H1 (cell line): ENCODE measurements at regions not wholly inside any gene's neighbourhood (a gene's known extent, or its start where the extent isn't known, plus 50 kb on each side); places are given as distances from the start of the nearest gene placed in this dataset.

Source experiments
- CTCF ChIA-PET: fragments of 300-600 bp; sonication (Branson Sonifier 250); formaldehyde crosslinking; loops from one replicate; lab custom pipeline; 2021; ENCODE audit not compliant: partially characterized antibody; lab: Charles Lee
- POLR2A ChIA-PET: fragments of 300-600 bp; sonication (Branson Sonifier 250); formaldehyde crosslinking; loops from one replicate; lab custom pipeline; 2021; ENCODE audit warnings: inconsistent platforms; ENCODE audit not compliant: partially characterized antibody; lab: Charles Lee
- DNase-seq, 2 experiments: peaks; one replicate each; pipeline versions ENCODE4 v3.0.0 to v3.0.0-alpha.2; 2010 to 2022; ENCODE audit warnings: low spot score in 2 of 2, low read depth in 1 of 2, mixed read lengths in 1 of 2
- FAIRE-seq: peaks from 2 replicates; lab custom pipeline; 2011; peaks lifted over from hg19 to GRCh38; lab: Jason Lieb, UNC
- H2AFZ ChIP-seq: 2 replicates; pipeline ENCODE4 v1.8.1; 2012; ENCODE audit warnings: low read length, inconsistent platforms
- H2AK5ac ChIP-seq: 2 replicates; pipeline ENCODE4 v1.6.1; 2013; ENCODE audit warnings: low read depth, low read length
- H2BK120ac ChIP-seq: replicated peaks from 2 replicates; pipeline ENCODE3; 2013; ENCODE audit warnings: low read depth, low read length, inconsistent platforms
- H2BK12ac ChIP-seq: 2 replicates; pipeline ENCODE4 v1.6.1; 2013; ENCODE audit warnings: low read depth, low read length
- H2BK15ac ChIP-seq: 2 replicates; pipeline ENCODE4 v1.6.1; 2013; ENCODE audit warnings: low read length
- H2BK20ac ChIP-seq: 2 replicates; pipeline ENCODE4 v1.6.1; 2013; ENCODE audit warnings: low read length
- H2BK5ac ChIP-seq: 2 replicates; pipeline ENCODE4 v1.6.1; 2013; ENCODE audit warnings: low read depth, low read length
- H3K14ac ChIP-seq: 2 replicates; pipeline ENCODE4 v1.6.1; 2013; ENCODE audit warnings: inconsistent platforms; ENCODE audit not compliant: insufficient read length
- H3K18ac ChIP-seq: 2 replicates; pipeline ENCODE4 v1.6.1; 2013; ENCODE audit warnings: low read length; ENCODE audit errors: extremely low read depth
- H3K23ac ChIP-seq: 2 replicates; pipeline ENCODE4 v1.6.1; 2013; ENCODE audit warnings: inconsistent platforms; ENCODE audit not compliant: insufficient read length
- H3K23me2 ChIP-seq: 2 replicates; pipeline ENCODE4 v1.6.1; 2013; ENCODE audit warnings: low read depth, low read length
- H3K27ac ChIP-seq: 2 replicates; pipeline ENCODE4 v1.6.1; 2011; ENCODE audit warnings: low read depth, low read length, inconsistent platforms
- H3K27me3 ChIP-seq, 4 experiments: replicated peaks in 1 of 4; 1 replicate in 1 of 4; 2 replicates in 3 of 4; pipeline versions ENCODE4 v1.6.1 to v1.8.1; 2011 to 2013; ENCODE audit warnings: low read length in 3 of 4, mild to moderate bottlenecking in 3 of 4, inconsistent platforms in 2 of 4, mixed read lengths in 2 of 4, moderate library complexity in 1 of 4; ENCODE audit not compliant: control insufficient read depth in 3 of 4, insufficient read depth in 3 of 4; ENCODE audit errors: extremely low read depth in 1 of 4
- H3K36me3 ChIP-seq, 4 experiments: 2 replicates each; pipeline versions ENCODE4 v1.6.1 to v1.8.1; 2011 to 2013; ENCODE audit warnings: mild to moderate bottlenecking in 4 of 4, low read length in 3 of 4, moderate library complexity in 2 of 4, control low read depth in 1 of 4, inconsistent platforms in 1 of 4; ENCODE audit not compliant: insufficient read depth in 4 of 4, control insufficient read depth in 2 of 4
- H3K4ac ChIP-seq: replicated peaks from 2 replicates; pipeline ENCODE3; 2013; ENCODE audit warnings: low read length, low read depth, mixed read lengths, inconsistent platforms; ENCODE audit not compliant: insufficient read length
- H3K4me1 ChIP-seq, 4 experiments: replicated peaks in 1 of 4; 1 replicate in 1 of 4; 2 replicates in 3 of 4; pipeline versions ENCODE4 v1.6.1 to v1.8.1; 2011 to 2013; ENCODE audit warnings: low read length in 3 of 4, inconsistent platforms in 2 of 4, mixed read lengths in 1 of 4; ENCODE audit not compliant: insufficient read depth in 4 of 4, control insufficient read depth in 3 of 4
- H3K4me2 ChIP-seq, 2 experiments: 2 replicates each; pipeline versions ENCODE4 v1.6.1 to v1.8.1; 2011 to 2013; ENCODE audit warnings: low read depth in 2 of 2, low read length in 2 of 2, control low read depth in 1 of 2, inconsistent platforms in 1 of 2, mild to moderate bottlenecking in 1 of 2; ENCODE audit not compliant: insufficient read depth in 1 of 2
- H3K4me3 ChIP-seq, 4 experiments: fragments of 200-600, 300-600 bp in 1 of 4; sonication (generic), shearing (Covaris generic), sonication (Bioruptor Twin) in 1 of 4; 2 replicates each; pipeline versions ENCODE4 v1.5.1 to v1.8.1; 2011 to 2016; ENCODE audit warnings: low read length in 4 of 4, low read depth in 3 of 4, control low read depth in 2 of 4, inconsistent platforms in 2 of 4, mild to moderate bottlenecking in 2 of 4, mixed read lengths in 1 of 4, moderate library complexity in 1 of 4; ENCODE audit not compliant: insufficient read depth in 2 of 4; ENCODE audit errors: extremely low read depth in 1 of 4
- H3K56ac ChIP-seq: replicated peaks from 2 replicates; pipeline ENCODE3; 2013; ENCODE audit warnings: low read depth, mild to moderate bottlenecking, mixed read lengths, low read length, inconsistent platforms; ENCODE audit not compliant: insufficient read length
- H3K79me1 ChIP-seq: 2 replicates; pipeline ENCODE4 v1.6.1; 2013; ENCODE audit warnings: low read depth, low read length, control low read depth
- H3K79me2 ChIP-seq, 2 experiments: 2 replicates each; pipeline versions ENCODE4 v1.6.1 to v1.8.1; 2012 to 2013; ENCODE audit warnings: low read length in 2 of 2, mild to moderate bottlenecking in 2 of 2, inconsistent platforms in 1 of 2; ENCODE audit not compliant: insufficient read depth in 2 of 2, control insufficient read depth in 1 of 2
- H3K9ac ChIP-seq, 4 experiments: replicated peaks in 1 of 4; 1 replicate in 1 of 4; 2 replicates in 3 of 4; pipeline versions ENCODE4 v1.6.1 to v1.8.1; 2011 to 2013; ENCODE audit warnings: low read depth in 3 of 4, low read length in 3 of 4, control low read depth in 2 of 4, mild to moderate bottlenecking in 2 of 4, moderate library complexity in 2 of 4, inconsistent platforms in 1 of 4; ENCODE audit errors: extremely low read depth in 1 of 4
- H3K9me3 ChIP-seq, 2 experiments: 2 replicates each; pipeline versions ENCODE4 v1.6.1 to v1.8.1; 2012 to 2013; ENCODE audit warnings: mild to moderate bottlenecking in 2 of 2, moderate library complexity in 2 of 2, control low read depth in 1 of 2, inconsistent platforms in 1 of 2, low read depth in 1 of 2, low read length in 1 of 2, mixed read lengths in 1 of 2; ENCODE audit not compliant: insufficient read depth in 2 of 2
- H4K20me1 ChIP-seq, 2 experiments: replicated peaks in 1 of 2; 2 replicates each; pipeline versions ENCODE3 to v1.8.1; 2011 to 2013; ENCODE audit warnings: inconsistent platforms in 2 of 2, low read length in 2 of 2, mild to moderate bottlenecking in 1 of 2; ENCODE audit not compliant: insufficient read depth in 2 of 2, control insufficient read depth in 1 of 2
- H4K5ac ChIP-seq: 2 replicates; pipeline ENCODE4 v1.6.1; 2013; ENCODE audit warnings: low read length, low read depth, mixed read lengths, inconsistent platforms; ENCODE audit not compliant: insufficient read length
- H4K8ac ChIP-seq: 2 replicates; pipeline ENCODE4 v1.8.0; 2013; ENCODE audit warnings: mild to moderate bottlenecking, moderate library complexity, low read length, inconsistent platforms; ENCODE audit not compliant: insufficient read depth; ENCODE audit errors: extremely low read depth
- H4K91ac ChIP-seq: replicated peaks from 2 replicates; pipeline ENCODE3; 2013; ENCODE audit warnings: low read length, mixed read lengths, inconsistent platforms; ENCODE audit not compliant: insufficient read length
- ATF2 ChIP-seq: IDR thresholded peaks from 2 replicates; pipeline ENCODE4 v1.6.1; 2012; ENCODE audit warnings: low read length, inconsistent platforms
- BRCA1 ChIP-seq: IDR thresholded peaks from 2 replicates; pipeline ENCODE4 v1.6.1; 2012; ENCODE audit warnings: low read depth, low read length, improper control_type of control experiment
- CEBPB ChIP-seq: IDR thresholded peaks from 2 replicates; pipeline ENCODE4 v1.6.1; 2012; ENCODE audit warnings: low read depth, low read length
- CHD2 ChIP-seq: IDR thresholded peaks from 2 replicates; pipeline ENCODE4 v1.6.1; 2012; ENCODE audit warnings: low read length, improper control_type of control experiment
- FOSL1 ChIP-seq: IDR thresholded peaks from 2 replicates; pipeline ENCODE4 v1.6.1; 2011; ENCODE audit warnings: mild to moderate bottlenecking, low read depth, low read length, moderate library complexity; ENCODE audit not compliant: insufficient read depth
- GABPA ChIP-seq: IDR thresholded peaks from 2 replicates; pipeline ENCODE4 v1.6.1; 2011; ENCODE audit warnings: mild to moderate bottlenecking, low read length, moderate library complexity, borderline replicate concordance; ENCODE audit not compliant: insufficient read depth
- POLR2AphosphoS5 ChIP-seq: IDR thresholded peaks from 2 replicates; pipeline ENCODE4 v1.6.1; 2011; ENCODE audit warnings: low read depth, low read length
- POU5F1 ChIP-seq: IDR thresholded peaks from 2 replicates; pipeline ENCODE4 v1.6.1; 2011; ENCODE audit warnings: low read depth, mild to moderate bottlenecking, low read length, moderate library complexity
- SP1 ChIP-seq: IDR thresholded peaks from 2 replicates; pipeline ENCODE4 v1.6.1; 2011; ENCODE audit warnings: low read depth, low read length
- SP2 ChIP-seq: IDR thresholded peaks from 2 replicates; pipeline ENCODE4 v1.6.1; 2012; ENCODE audit warnings: mild to moderate bottlenecking, low read length, inconsistent platforms
- TAF7 ChIP-seq: optimal IDR thresholded peaks from 2 replicates; pipeline ENCODE3; 2011; ENCODE audit warnings: low read depth, mild to moderate bottlenecking, inconsistent platforms, low read length, moderate library complexity, borderline replicate concordance
- TCF12 ChIP-seq: IDR thresholded peaks from 2 replicates; pipeline ENCODE4 v1.6.1; 2011; ENCODE audit warnings: low read depth, mild to moderate bottlenecking, low read length
- TEAD4 ChIP-seq: IDR thresholded peaks from 2 replicates; pipeline ENCODE4 v1.6.1; 2012; ENCODE audit warnings: low read depth, low read length, inconsistent platforms, mixed read lengths
- WGBS, 2 experiments: shearing (Covaris generic) in 1 of 2; methylation state at CpG; one replicate each; pipeline versions ENCODE4 v1.1.6 to v1.1.7; 2013 to 2015; ENCODE audit warnings: low lambda C conversion rate in 2 of 2, mixed read lengths in 2 of 2, inconsistent platforms in 1 of 2, low coverage in 1 of 2, missing lambda C conversion rate in 1 of 2; ENCODE audit not compliant: insufficient replicate concordance in 2 of 2, insufficient coverage in 1 of 2, insufficient read length in 1 of 2; ENCODE audit errors: extremely low coverage in 1 of 2, missing lambda C conversion rate in 1 of 2; 5-methylcytosine and 5-hydroxymethylcytosine counted together

GRCh38 chr14:56894591-56894991 lies 84.3 kb upstream of the OTX2 start:
- peaks cover 22 to 38% (median 30%) of the 10 kb centered on the region in 4 experiments for H3K4me1 ChIP-seq
- CTCF ChIA-PET: no interaction called here
- TF ChIP-seq CHD2 (no peak), SP2 (no peak), GABPA (no peak), POU5F1 (peak; percentile 98), CEBPB (no peak), FOSL1 (no peak), POLR2AphosphoS5 (no peak), TAF7 (no peak), SP1 (peak; percentile 86), ATF2 (peak; percentile 71; the same call in 1 of the 2 replicates), BRCA1 (no peak), TCF12 (peak; percentile 86; the same call in 1 of the 2 replicates), TEAD4 (peak; percentile 73; the same call in 1 of the 2 replicates)

More at GRCh38 chr14:56894591-56894991, 84.3 kb upstream of the OTX2 start:
- Histone ChIP-seq H3K18ac (no peak overlapping the region; the same call in 1 of the 2 replicates), H3K4me2 (peak overlapping the region; percentile 44 to 61), H3K23ac (no peak overlapping the region), H3K27ac (no peak overlapping the region), H3K79me1 (no peaks in the 10 kb centered on the region), H2BK20ac (no peak overlapping the region), H2AK5ac (no peak overlapping the region), H3K79me2 (no peaks in the 10 kb centered on the region), H4K8ac (no peak overlapping the region), H3K4ac (no peak overlapping the region), H3K56ac (no peak overlapping the region), H3K27me3 (peaks cover 23 to 48% (median 40%) of the 10 kb centered on the region in 4 experiments), H3K9me3 (no peaks in the 10 kb centered on the region), H4K5ac (no peak overlapping the region), H3K9ac (no peak overlapping the region), H3K36me3 (no peaks in the 10 kb centered on the region), H4K91ac (no peak overlapping the region), H3K23me2 (no peaks in the 10 kb centered on the region; the same call in none of the 2 replicates), H2BK5ac (no peak overlapping the region), H4K20me1 (no peaks in the 10 kb centered on the region), H2BK12ac (peak overlapping the region; percentile 21; the same call in 1 of the 2 replicates), H2BK15ac (no peak overlapping the region), H2BK120ac (no peak overlapping the region), H2AFZ (no peak overlapping the region), H3K14ac (no peak overlapping the region), H3K4me3 (peak overlapping the region in 2 of 4 experiments; percentile 13 to 39; a peak in 2 of 8 replicates)
- 4% methylated on average over 3 of the region's 3 CpGs; no CpG with 5 or more reads in 1 of the 2 experiments for WGBS, 2 experiments
- FAIRE-seq: peak; percentile 95
- DNase-seq: no peak
- POLR2A ChIA-PET: interaction anchor here (1.0 to 2.7 kb wide), 4 partner anchors 9 to 89 kb away, joined by 3 to 9 read pairs (median 5); no protein-coding TSS in a partner anchor
